Superior temporal gyrus (tissue), 1 donor: ENCODE measurements at regions not wholly inside any gene's neighbourhood (a gene's known extent, or its start where the extent isn't known, plus 50 kb on each side); places are given as distances from the start of the nearest gene placed in this dataset.
"Not testable (repeated sequence)": the region's sequence is repeated elsewhere in the genome, so short reads cannot be mapped to it uniquely, and the experiment has no call there.

Experiments used
- DNase-seq: peaks from one replicate; pipeline ENCODE4 v3.0.0-alpha.2; 2016; ENCODE audit errors: extremely low spot score

GRCh38 chr20:7773511-7773910 lies 166.7 kb downstream of the HAO1 start:
- no peak for DNase-seq

DNA sequence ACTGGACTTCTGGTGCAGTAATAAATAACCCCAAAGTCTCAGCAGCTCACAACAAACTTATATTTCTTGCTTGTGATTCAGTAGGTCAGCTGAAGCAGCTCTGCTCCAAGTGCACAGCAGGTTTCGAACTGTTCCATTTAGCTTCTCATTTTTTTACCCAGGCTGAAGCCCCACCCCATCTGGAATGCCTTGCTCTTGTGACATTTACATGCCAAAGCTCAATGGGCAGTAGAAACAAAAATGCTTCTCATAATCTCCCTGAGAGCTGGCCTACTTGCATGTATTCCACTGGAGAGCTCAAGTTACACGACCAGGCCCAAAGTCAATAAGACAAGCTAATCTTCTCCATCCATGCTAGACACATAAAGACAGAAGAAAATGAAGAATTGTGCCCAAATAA lies 165.2 kb downstream of the HAO1 start:
- no peak for DNase-seq

DNA sequence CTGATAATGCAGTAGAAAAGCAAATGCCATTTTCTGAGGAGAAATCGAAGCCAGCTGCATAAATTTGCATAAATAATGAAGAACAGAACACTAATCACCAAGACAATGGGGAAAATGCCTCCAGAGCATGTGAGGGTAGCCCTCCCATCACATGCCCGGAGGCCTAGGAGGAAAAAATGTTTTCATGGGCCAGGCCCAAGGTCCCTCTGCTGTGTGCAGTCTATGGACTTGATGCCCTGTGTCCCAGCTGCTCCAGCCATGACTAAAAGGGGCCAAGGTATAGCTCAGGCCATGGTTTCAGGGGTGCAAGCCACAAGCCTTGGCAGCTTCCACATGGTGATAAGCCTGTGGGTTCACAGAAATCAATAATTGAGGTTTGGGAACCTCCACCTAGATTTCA lies 164.1 kb downstream of the HAO1 start:
- DNase-seq: no peak

DNA sequence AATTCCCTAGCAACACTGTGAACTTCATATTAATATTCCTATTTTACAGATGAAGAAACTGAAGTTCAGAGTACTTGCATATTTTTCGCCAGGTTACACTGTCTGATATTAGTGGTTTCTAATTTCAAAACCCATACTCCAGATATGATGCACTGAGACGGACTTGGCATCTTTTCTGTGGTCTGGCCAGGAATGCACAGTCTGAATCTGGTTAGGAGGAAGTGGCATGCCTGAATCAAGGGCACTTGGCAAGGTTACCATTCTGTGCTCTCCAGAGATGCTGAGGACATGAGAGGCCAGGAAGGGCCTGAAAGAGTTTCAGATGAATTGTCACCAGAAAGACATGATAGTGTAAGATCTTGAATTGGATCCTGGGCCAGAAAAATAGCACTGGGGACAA lies 150.1 kb downstream of the HAO1 start:
- no peak for DNase-seq

DNA sequence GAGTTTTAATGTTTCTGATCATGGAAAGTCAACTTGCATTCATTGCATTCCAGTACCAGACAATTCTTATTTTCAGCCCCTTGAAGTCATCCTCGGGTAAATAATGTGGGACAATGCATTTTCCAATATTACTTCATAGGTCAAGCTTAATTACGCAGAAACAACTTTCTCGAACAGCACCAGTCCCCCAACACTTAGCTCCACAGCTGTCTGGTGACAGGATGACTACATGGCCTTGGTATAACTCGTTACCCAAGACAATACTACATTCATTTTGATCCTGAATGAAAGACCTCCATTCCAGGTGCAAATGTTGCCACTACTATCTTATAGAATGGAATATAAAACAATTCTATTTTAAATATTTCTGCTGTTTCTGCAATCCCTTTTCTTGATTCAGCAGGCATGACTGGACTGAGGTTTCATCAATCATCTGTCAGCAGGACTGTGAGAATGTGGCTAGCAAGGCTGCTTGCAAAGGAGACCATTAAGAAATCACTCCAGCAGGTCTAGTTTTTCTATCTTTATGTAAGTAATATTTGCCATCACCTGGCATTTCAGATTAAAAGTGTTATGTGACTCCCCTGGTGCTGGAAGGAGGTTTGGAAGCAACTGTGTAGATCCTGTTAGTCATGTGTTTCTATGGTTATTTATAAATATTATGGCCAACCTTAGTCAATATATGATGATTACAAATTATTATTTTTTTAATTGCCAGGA lies 147.9 kb downstream of the HAO1 start:
- DNase-seq: no peak

GRCh38 chr20:7798176-7798575 lies 142.1 kb downstream of the HAO1 start:
- DNase-seq: no peak

DNA sequence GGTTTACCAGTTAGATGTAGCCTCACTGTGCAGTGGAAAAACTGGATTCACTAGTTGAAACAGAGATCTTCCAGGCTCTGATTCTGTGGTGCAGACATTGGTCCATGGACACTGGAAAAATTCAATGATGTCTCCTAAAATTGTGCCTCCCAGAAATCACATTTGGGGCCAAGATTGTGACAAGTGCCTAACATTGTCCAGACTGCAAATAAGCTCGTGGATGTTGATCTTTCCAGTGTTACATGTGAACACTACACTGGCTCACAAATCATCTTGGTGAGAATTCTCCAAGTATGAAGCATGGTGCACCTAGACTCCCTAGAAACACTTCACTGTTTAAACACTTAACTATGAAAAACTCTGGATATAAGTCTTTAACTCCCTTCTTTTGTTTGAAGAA lies 140.4 kb downstream of the HAO1 start:
- no peak for DNase-seq

- DNase-seq: not testable (repeated sequence)
Measured at GRCh38 chr20:7803411-7804151, 136.7 kb downstream of the HAO1 start.

GRCh38 chr20:7806831-7807230 lies 133.4 kb downstream of the HAO1 start:
- DNase-seq: no peak

DNA sequence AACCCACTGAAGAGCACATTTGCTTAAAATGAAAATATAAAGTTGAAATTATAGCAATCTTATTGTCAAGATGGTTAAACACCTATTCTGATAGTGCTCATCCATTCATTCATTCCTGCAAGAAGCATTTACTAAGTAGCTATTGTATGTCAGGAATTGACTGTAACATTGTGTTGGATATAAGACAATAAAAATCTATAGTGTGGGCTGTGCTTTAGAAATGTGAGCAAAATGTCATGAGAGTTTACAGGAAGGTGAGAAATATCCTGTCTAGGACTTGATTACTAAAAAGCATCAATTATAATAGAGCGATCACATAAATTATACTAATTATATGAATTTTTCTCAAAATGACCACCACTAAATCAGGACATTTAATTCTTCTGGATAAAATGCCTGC lies 123.0 kb downstream of the HAO1 start:
- no peak for DNase-seq

- no peak for DNase-seq
Measured at GRCh38 chr20:7818477-7818876, 121.8 kb downstream of the HAO1 start.

- no peak for DNase-seq
Measured at GRCh38 chr20:7820897-7821296, 119.4 kb downstream of the HAO1 start.

DNA sequence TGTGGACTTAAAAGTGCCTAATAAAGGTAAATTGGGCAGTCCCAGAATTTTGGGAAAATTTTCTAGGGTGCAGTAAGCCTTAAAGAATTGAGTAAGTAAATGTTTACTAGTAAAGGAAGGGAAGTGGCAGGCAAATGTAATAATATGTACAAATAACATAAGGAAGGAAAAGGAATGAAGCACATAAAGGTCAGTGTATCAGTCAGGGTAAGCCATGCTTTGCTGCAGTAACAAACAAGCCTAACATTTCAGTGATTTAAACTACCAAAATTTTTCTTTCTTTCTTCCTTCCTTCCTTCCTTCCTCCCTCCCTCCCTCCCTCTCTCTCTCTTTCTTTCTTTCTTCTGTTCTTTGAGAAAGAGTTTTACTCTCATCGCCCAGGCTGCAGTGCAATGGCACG lies 117.5 kb downstream of the HAO1 start:
- DNase-seq: no peak

GRCh38 chr20:7828437-7828836 lies 111.8 kb downstream of the HAO1 start:
- no peak for DNase-seq

DNA sequence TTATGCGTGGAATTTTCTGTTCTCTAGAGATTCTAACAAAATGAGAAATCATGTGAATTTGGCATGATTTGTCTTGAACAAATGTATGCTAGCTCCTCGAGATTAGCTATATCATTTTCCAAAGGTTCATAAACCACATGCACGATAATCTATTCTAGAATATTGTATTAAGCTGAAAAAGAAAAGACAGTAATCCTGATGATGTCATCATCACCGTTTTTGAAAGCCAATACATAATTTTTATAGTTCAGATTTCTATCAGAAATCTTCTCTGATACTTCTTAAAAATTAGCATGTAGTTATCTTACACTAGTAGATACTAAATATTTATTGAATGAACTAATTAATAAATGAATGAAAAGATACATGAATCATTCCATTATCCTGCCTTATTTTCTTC lies 111.2 kb downstream of the HAO1 start:
- DNase-seq: no peak

GRCh38 chr20:7829776-7830175 lies 110.5 kb downstream of the HAO1 start:
- DNase-seq: no peak
